Transverse colon (tissue), 4 donors: ENCODE measurements at regions not wholly inside any gene's neighbourhood (a gene's known extent, or its start where the extent isn't known, plus 50 kb on each side); places are given as distances from the start of the nearest gene placed in this dataset.
A peak's percentile ranks its signal among the peaks of the same experiment; 100 is the strongest.

ENCODE experiments used
- DNase-seq: peaks from one replicate; pipeline ENCODE4 v3.0.0-alpha.2; 2019
- H3K27ac ChIP-seq, 4 donors: fragments of 200-600 bp; sonication (generic); 2 replicates each; pipeline ENCODE4 v1.5.1; 2016 to 2018; ENCODE audit warnings: inconsistent platforms in 4 of 4
- H3K27me3 ChIP-seq: fragments of 200-600 bp; sonication (generic); 2 replicates; pipeline ENCODE4 v1.5.1; 2017; ENCODE audit warnings: inconsistent platforms
- H3K36me3 ChIP-seq, 4 donors: fragments of 200-600 bp; sonication (generic); 2 replicates each; pipeline ENCODE4 v1.5.1; 2017 to 2019; ENCODE audit warnings: inconsistent platforms in 4 of 4
- H3K4me1 ChIP-seq, 4 donors: fragments of 200-600 bp; sonication (generic); 2 replicates each; pipeline ENCODE4 v1.5.1; 2017 to 2020; ENCODE audit warnings: inconsistent platforms in 4 of 4
- H3K4me3 ChIP-seq, 4 donors: fragments of 200-600 bp; sonication (generic); 1 replicate in 1 of 4; 2 replicates in 3 of 4; pipeline versions ENCODE4 v1.5.1 to v1.6.1; 2017 to 2019; ENCODE audit warnings: inconsistent platforms in 4 of 4
- H3K9me3 ChIP-seq, 2 donors: fragments of 200-600 bp; sonication (generic); 2 replicates each; pipeline ENCODE4 v1.5.1; 2017 to 2019; ENCODE audit warnings: inconsistent platforms in 2 of 2
- CTCF ChIP-seq, 5 experiments: fragments of 200-600 bp in 3 of 5; fragments of 450-650 bp in 2 of 5; sonication (generic) in 3 of 5; IDR thresholded peaks; 1 replicate in 2 of 5; 2 replicates in 3 of 5; pipeline ENCODE4 v1.5.1; 2016 to 2017; ENCODE audit warnings: antibody characterized with exemption in 5 of 5, inconsistent platforms in 3 of 5, mild to moderate bottlenecking in 2 of 5, moderate library complexity in 1 of 5
- EP300 ChIP-seq: sonication (generic); formaldehyde crosslinking; IDR thresholded peaks from one replicate; pipeline ENCODE4 v1.6.1; 2017; ENCODE audit warnings: antibody characterized with exemption, low read depth
- POLR2A ChIP-seq: fragments of 450-650 bp; IDR thresholded peaks from one replicate; pipeline ENCODE4 v1.6.1; 2016; ENCODE audit warnings: antibody characterized with exemption, mild to moderate bottlenecking, moderate library complexity
- POLR2AphosphoS5 ChIP-seq, 3 donors: sonication (generic); formaldehyde crosslinking; IDR thresholded peaks; one replicate each; pipeline ENCODE4 v1.6.1; 2016; ENCODE audit warnings: antibody characterized with exemption in 3 of 3
- WGBS, 2 donors: methylation state at CpG; one replicate each; pipeline ENCODE4 v1.1.5; 2018; ENCODE audit warnings: low coverage in 1 of 2; 5-methylcytosine and 5-hydroxymethylcytosine counted together
- in situ Hi-C, 4 donors: fragments of 200-750 bp; cut with MboI; loops; one replicate each; pipeline versions ENCODE4 v1.15.0 to v1.15.1; 2017; ENCODE audit warnings: low sequenced_read_pairs in 3 of 4, low pct_ligation_motif_present in 1 of 4, low pct_unique_long_range_greater_than_20kb in 1 of 4
- intact Hi-C: fragments of 100-400 bp; cut with DNase I; formaldehyde crosslinking; loops from one replicate; pipeline ENCODE4 v1.15.1; 2023; ENCODE audit warnings: low total_unique reads

- TF ChIP-seq POLR2A: no peak
- no peak for TF ChIP-seq EP300
- no peak for TF ChIP-seq CTCF (IDR thresholded peaks at IDR 0.05)
- TF ChIP-seq POLR2AphosphoS5 (IDR thresholded peaks at IDR 0.05): no peak
- in situ Hi-C loops (no loop called here), intact Hi-C loops (no loop called here)
- peaks cover 0 to 14% (median 2%) of the 10 kb centered on the region in 4 donors for H3K4me1 ChIP-seq
- no peak overlapping the region for H3K4me3 ChIP-seq
- no peak for DNase-seq
- no peak overlapping the region for H3K27ac ChIP-seq
- no peaks in the 10 kb centered on the region for H3K27me3 ChIP-seq
- no peaks in the 10 kb centered on the region for H3K36me3 ChIP-seq
- H3K9me3 ChIP-seq: no peaks in the 10 kb centered on the region
These were observed 1471.8 kb upstream of the NUDT12 start for GRCh38 chr5:105034401-105034763.

- no peak for TF ChIP-seq POLR2AphosphoS5 (IDR thresholded peaks at IDR 0.05)
- no peak for TF ChIP-seq EP300
- TF ChIP-seq POLR2A: no peak
- no peak for TF ChIP-seq CTCF (IDR thresholded peaks at IDR 0.05)
- in situ Hi-C loops: no loop called here
- Histone ChIP-seq H3K4me1 (peaks cover 0 to 14% (median 2%) of the 10 kb centered on the region in 4 donors), H3K27ac (no peak overlapping the region), H3K27me3 (no peaks in the 10 kb centered on the region), H3K4me3 (no peak overlapping the region), H3K9me3 (no peaks in the 10 kb centered on the region), H3K36me3 (no peaks in the 10 kb centered on the region)
- DNase-seq: peak; percentile 12
- WGBS, 2 donors: 63 to 75% methylated on average over 6 of the region's 6 CpGs
- intact Hi-C loops: no loop called here
These were observed 1471.2 kb upstream of the NUDT12 start for GRCh38 chr5:105033637-105034400.

DNA sequence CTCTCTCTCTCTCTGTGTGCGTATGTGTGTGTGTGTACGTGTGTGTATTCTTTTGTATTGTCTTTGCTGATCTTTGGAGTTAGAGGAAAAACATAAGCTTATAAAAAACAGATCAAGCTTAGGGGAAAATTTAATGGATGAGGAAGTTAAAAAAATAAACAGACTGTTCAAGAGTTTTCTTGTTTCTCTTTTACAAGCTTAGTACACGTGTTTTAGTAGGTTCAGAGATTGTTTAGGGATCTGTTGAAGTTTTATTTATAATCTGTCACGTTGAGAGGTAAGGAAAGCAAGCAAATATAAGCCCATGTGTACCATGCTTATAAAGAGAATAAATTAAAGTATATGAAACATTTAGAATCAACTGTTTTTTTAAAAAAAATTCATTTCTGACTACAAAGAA, 1470.3 kb upstream of the NUDT12 start:
- TF ChIP-seq CTCF (IDR thresholded peaks at IDR 0.05) (no peak), POLR2A (no peak), POLR2AphosphoS5 (IDR thresholded peaks at IDR 0.05) (no peak), EP300 (no peak)
- intact Hi-C loops (no loop called here), in situ Hi-C loops (no loop called here)
- H3K4me1 ChIP-seq: peaks cover 0 to 14% (median 2%) of the 10 kb centered on the region in 4 donors
- H3K27ac ChIP-seq: no peak overlapping the region
- no peak for DNase-seq
- H3K36me3 ChIP-seq: no peaks in the 10 kb centered on the region
- no peaks in the 10 kb centered on the region for H3K9me3 ChIP-seq
- H3K27me3 ChIP-seq: no peaks in the 10 kb centered on the region
- WGBS, 2 donors: 10 to 13% methylated on average over 4 of the region's 4 CpGs
- no peak overlapping the region for H3K4me3 ChIP-seq

GRCh38 chr5:105030153-105030552, 1467.6 kb upstream of the NUDT12 start:
- no peaks in the 10 kb centered on the region for H3K9me3 ChIP-seq
- no peak for DNase-seq
- intact Hi-C loops (no loop called here), in situ Hi-C loops (no loop called here)
- TF ChIP-seq POLR2A (no peak), EP300 (no peak), CTCF (IDR thresholded peaks at IDR 0.05) (no peak), POLR2AphosphoS5 (IDR thresholded peaks at IDR 0.05) (no peak)
- peaks cover 0 to 14% (median 2%) of the 10 kb centered on the region in 4 donors for H3K4me1 ChIP-seq
- H3K27ac ChIP-seq: no peak overlapping the region
- no peaks in the 10 kb centered on the region for H3K27me3 ChIP-seq
- H3K36me3 ChIP-seq: no peaks in the 10 kb centered on the region
- H3K4me3 ChIP-seq: no peak overlapping the region
- 35 to 48% methylated on average over 2 of the region's 2 CpGs for WGBS, 2 donors
